ENCODE measurements at regions not wholly inside any gene's neighbourhood (a gene's known extent, or its start where the extent isn't known, plus 50 kb on each side); places are given as distances from the start of the nearest gene placed in this dataset.
"Not testable (repeated sequence)": the region's sequence is repeated elsewhere in the genome, so short reads cannot be mapped to it uniquely, and the experiment has no call there.

- TF ChIP-seq, protein P1, sequence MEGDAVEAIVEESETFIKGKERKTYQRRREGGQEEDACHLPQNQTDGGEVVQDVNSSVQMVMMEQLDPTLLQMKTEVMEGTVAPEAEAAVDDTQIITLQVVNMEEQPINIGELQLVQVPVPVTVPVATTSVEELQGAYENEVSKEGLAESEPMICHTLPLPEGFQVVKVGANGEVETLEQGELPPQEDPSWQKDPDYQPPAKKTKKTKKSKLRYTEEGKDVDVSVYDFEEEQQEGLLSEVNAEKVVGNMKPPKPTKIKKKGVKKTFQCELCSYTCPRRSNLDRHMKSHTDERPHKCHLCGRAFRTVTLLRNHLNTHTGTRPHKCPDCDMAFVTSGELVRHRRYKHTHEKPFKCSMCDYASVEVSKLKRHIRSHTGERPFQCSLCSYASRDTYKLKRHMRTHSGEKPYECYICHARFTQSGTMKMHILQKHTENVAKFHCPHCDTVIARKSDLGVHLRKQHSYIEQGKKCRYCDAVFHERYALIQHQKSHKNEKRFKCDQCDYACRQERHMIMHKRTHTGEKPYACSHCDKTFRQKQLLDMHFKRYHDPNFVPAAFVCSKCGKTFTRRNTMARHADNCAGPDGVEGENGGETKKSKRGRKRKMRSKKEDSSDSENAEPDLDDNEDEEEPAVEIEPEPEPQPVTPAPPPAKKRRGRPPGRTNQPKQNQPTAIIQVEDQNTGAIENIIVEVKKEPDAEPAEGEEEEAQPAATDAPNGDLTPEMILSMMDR (IDR thresholded peaks at IDR 0.05; ENCODE audit: control insufficient read depth, insufficient read depth, low read depth, low read length, missing control alignments), result no peak
- DNase-seq (ENCODE audit: low read depth), result no peak
- no peak overlapping the region for H3K4me3 ChIP-seq (ENCODE audit: control insufficient read depth, low read depth, low read length)
Measured at GRCh38 chr5:163321511-163321910, 115.9 kb upstream of the CCNG1 start.

- TF ChIP-seq, protein P1 (IDR thresholded peaks at IDR 0.05; ENCODE audit: control insufficient read depth, insufficient read depth, low read depth, low read length, missing control alignments), result no peak
- H3K4me3 ChIP-seq (ENCODE audit: control insufficient read depth, low read depth, low read length), result no peak overlapping the region
- DNase-seq (ENCODE audit: low read depth), result no peak
Measured at GRCh38 chr5:163330723-163331668, 106.4 kb upstream of the CCNG1 start.

DNA sequence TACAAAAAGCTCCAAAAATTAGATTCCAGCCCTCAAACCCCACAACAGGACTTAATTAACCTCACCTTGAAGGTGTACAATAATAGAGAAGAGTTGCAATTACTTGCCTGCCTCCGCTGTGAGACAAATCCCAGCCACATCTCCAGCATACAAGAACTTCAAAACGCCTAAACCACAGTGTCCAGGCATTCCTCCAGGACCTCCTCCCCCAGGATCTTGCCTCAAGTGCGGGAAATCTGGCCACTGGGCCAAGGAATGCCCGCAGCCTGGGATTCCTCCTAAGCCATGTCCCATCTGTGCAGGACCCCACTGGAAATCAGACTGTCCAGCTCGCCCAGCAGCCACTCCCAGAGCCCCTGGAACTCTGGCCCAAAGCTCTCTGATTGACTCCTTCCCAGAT lies 101.3 kb upstream of the CCNG1 start:
- H3K4me3 ChIP-seq (ENCODE audit: control insufficient read depth, low read depth, low read length); DNase-seq (ENCODE audit: low read depth): not testable (repeated sequence)

DNA sequence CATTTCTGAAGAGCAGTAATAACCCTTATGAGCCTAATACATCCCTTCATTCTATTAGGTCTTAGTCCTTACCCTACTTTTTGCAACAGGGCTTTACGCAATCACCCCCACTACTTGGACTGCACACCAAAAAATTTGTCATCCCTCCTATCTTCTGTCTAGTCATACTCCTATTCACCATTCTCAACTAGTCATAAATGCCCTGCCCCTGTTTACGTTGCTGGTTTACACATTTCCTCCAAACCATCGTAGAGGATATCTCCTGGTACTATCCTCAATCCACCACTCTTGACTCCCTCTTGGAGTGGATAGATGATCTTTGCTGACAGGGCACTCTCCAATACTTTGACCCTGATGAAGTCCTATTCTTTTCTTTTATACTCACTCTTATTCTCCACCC lies 98.2 kb upstream of the CCNG1 start:
- TF ChIP-seq, protein P1 (IDR thresholded peaks at IDR 0.05; ENCODE audit: control insufficient read depth, insufficient read depth, low read depth, low read length, missing control alignments), result no peak
- no peak overlapping the region for H3K4me3 ChIP-seq (ENCODE audit: control insufficient read depth, low read depth, low read length)
- DNase-seq (ENCODE audit: low read depth), result no peak

DNA sequence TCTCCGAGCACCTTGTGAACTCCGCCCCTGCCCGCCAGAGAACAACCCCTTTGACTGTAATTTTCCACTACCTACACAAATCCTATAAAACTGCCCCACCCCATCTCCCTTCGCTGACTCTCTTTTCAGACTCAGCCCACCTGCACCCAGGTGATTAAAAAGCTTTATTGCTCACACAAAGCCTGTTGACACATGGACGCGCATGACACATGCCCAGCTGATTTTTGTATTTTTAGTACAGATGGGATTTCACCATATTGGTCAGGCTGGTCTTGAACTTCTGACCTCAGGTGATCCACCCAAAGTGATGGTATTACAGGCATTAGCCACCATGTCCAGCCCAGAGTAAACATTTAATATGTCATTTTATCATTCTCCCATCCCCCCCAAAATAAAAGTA lies 97.0 kb upstream of the CCNG1 start:
- not testable (repeated sequence) for H3K4me3 ChIP-seq (ENCODE audit: control insufficient read depth, low read depth, low read length); DNase-seq (ENCODE audit: low read depth)

- no peak overlapping the region for H3K4me3 ChIP-seq (ENCODE audit: control insufficient read depth, low read depth, low read length)
- no peak for DNase-seq (ENCODE audit: low read depth)
- TF ChIP-seq, protein P1 (IDR thresholded peaks at IDR 0.05; ENCODE audit: control insufficient read depth, insufficient read depth, low read depth, low read length, missing control alignments), result no peak
Measured at GRCh38 chr5:163342306-163342705, 95.1 kb upstream of the CCNG1 start.

DNA sequence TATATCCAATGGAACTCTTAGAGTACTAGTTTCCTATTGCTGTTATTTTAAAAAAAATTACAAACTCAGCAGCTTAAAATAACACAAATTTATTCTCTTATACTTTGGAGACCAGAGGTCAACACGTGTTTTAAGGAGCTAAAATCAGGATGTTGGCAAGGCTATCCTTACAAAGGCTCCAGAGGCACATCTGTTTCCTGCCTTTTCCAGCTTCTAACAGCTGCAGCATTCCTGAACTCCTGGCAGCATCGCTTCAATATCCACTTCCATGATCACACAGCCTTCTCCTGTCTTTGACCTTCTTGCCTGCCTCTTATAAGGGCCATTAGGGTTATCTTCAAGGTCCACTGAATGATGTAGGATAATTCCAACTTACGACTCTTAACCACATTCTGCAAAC lies 92.2 kb upstream of the CCNG1 start:
- no peak for DNase-seq (ENCODE audit: low read depth)
- TF ChIP-seq, protein P1 (IDR thresholded peaks at IDR 0.05; ENCODE audit: control insufficient read depth, insufficient read depth, low read depth, low read length, missing control alignments), result no peak
- no peak overlapping the region for H3K4me3 ChIP-seq (ENCODE audit: control insufficient read depth, low read depth, low read length)

Measured in AG09309 (cell line).